Natural killer cell (primary cell): ENCODE measurements at regions not wholly inside any gene's neighbourhood (a gene's known extent, or its start where the extent isn't known, plus 50 kb on each side); places are given as distances from the start of the nearest gene placed in this dataset.

Experiments used
- ATAC-seq, 3 donors: fragments of 150-1000 bp in 2 of 3; fragments of 200-7000 bp in 1 of 3; cut with Tn5 transposase; 1 replicate in 1 of 3; 2 replicates in 2 of 3; pipeline ENCODE4 v1.10.0; 2021; ENCODE audit warnings: mild to moderate bottlenecking in 2 of 3, moderate library complexity in 2 of 3
- DNase-seq, 2 donors: peaks; one replicate each; pipeline versions ENCODE4 v3.0.0 to v3.0.0-alpha.2; 2013 to 2021; ENCODE audit warnings: mixed read lengths in 1 of 2
- H3K27ac ChIP-seq: one replicate; pipeline ENCODE4 v1.5.1; 2013; ENCODE audit warnings: mild to moderate bottlenecking, low read length
- H3K27me3 ChIP-seq: one replicate; pipeline ENCODE4 v1.6.1; 2013; ENCODE audit warnings: low read length; ENCODE audit not compliant: control insufficient read depth, insufficient read depth
- H3K36me3 ChIP-seq: one replicate; pipeline ENCODE4 v1.6.1; 2013; ENCODE audit warnings: low read length; ENCODE audit not compliant: control insufficient read depth, insufficient read depth
- H3K4me1 ChIP-seq: one replicate; pipeline ENCODE4 v1.6.1; 2013; ENCODE audit warnings: low read length; ENCODE audit not compliant: control insufficient read depth, insufficient read depth
- H3K4me3 ChIP-seq: one replicate; pipeline ENCODE4 v1.5.1; 2013; ENCODE audit warnings: low read length
- H3K9me3 ChIP-seq: one replicate; pipeline ENCODE4 v1.6.1; 2013; ENCODE audit warnings: low read length; ENCODE audit not compliant: control insufficient read depth, insufficient read depth
- H3K27ac Mint-ChIP-seq, 2 donors: one replicate each; pipeline ENCODE4 v1.8.0; 2022; ENCODE audit warnings: mild to moderate bottlenecking in 2 of 2, mixed read lengths in 2 of 2, moderate library complexity in 1 of 2
- H3K27me3 Mint-ChIP-seq, 2 donors: one replicate each; pipeline ENCODE4 v1.8.0; 2022; ENCODE audit warnings: low read depth in 2 of 2, mixed read lengths in 2 of 2
- H3K36me3 Mint-ChIP-seq: one replicate; pipeline ENCODE4 v1.8.0; 2022; ENCODE audit warnings: mixed read lengths
- H3K4me1 Mint-ChIP-seq, 2 donors: one replicate each; pipeline ENCODE4 v1.8.0; 2022; ENCODE audit warnings: mixed read lengths in 2 of 2
- H3K4me3 Mint-ChIP-seq: one replicate; pipeline ENCODE4 v1.8.0; 2022; ENCODE audit warnings: mild to moderate bottlenecking, moderate library complexity, mixed read lengths
- H3K9me3 Mint-ChIP-seq, 2 donors: one replicate each; pipeline ENCODE4 v1.8.0; 2022; ENCODE audit warnings: mixed read lengths in 2 of 2
- WGBS: methylation state at CpG from one replicate; pipeline ENCODE4 v1.1.7; 2013; ENCODE audit warnings: missing lambda C conversion rate; ENCODE audit not compliant: insufficient coverage; 5-methylcytosine and 5-hydroxymethylcytosine counted together
- intact Hi-C: fragments of 100-400 bp; cut with micrococcal nuclease; formaldehyde crosslinking; loops from one replicate; pipeline ENCODE4 v1.14.2; 2022
- TF ChIP-seq, protein P1 (sequence below): fragments of 200-600 bp; IDR thresholded peaks from one replicate; pipeline ENCODE4 v1.8.0; 2022; ENCODE audit warnings: antibody characterized with exemption

GRCh38 chr2:53569957-53570727 lies 197.5 kb upstream of the CHAC2 start:
- intact Hi-C loops, result no loop called here
- 96% methylated on average over 14 of the region's 14 CpGs for WGBS
- TF ChIP-seq, protein P1, sequence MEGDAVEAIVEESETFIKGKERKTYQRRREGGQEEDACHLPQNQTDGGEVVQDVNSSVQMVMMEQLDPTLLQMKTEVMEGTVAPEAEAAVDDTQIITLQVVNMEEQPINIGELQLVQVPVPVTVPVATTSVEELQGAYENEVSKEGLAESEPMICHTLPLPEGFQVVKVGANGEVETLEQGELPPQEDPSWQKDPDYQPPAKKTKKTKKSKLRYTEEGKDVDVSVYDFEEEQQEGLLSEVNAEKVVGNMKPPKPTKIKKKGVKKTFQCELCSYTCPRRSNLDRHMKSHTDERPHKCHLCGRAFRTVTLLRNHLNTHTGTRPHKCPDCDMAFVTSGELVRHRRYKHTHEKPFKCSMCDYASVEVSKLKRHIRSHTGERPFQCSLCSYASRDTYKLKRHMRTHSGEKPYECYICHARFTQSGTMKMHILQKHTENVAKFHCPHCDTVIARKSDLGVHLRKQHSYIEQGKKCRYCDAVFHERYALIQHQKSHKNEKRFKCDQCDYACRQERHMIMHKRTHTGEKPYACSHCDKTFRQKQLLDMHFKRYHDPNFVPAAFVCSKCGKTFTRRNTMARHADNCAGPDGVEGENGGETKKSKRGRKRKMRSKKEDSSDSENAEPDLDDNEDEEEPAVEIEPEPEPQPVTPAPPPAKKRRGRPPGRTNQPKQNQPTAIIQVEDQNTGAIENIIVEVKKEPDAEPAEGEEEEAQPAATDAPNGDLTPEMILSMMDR, result no peak
- DNase-seq (no peak), ATAC-seq (no peak)
- H3K27me3 ChIP-seq, result no peaks in the 10 kb centered on the region
- no peak overlapping the region for H3K27ac ChIP-seq
- H3K9me3 ChIP-seq, result no peaks in the 10 kb centered on the region
- no peaks in the 10 kb centered on the region for H3K36me3 Mint-ChIP-seq
- peaks cover 0 to 5% of the 10 kb centered on the region in 2 donors for H3K4me1 Mint-ChIP-seq
- H3K4me3 Mint-ChIP-seq, result no peak overlapping the region
- H3K27ac Mint-ChIP-seq, result no peak overlapping the region
- peaks cover 0 to 2% of the 10 kb centered on the region in 2 donors for H3K9me3 Mint-ChIP-seq
- H3K36me3 ChIP-seq, result no peaks in the 10 kb centered on the region
- H3K4me1 ChIP-seq, result no peaks in the 10 kb centered on the region
- H3K4me3 ChIP-seq, result no peak overlapping the region
- no peaks in the 10 kb centered on the region for H3K27me3 Mint-ChIP-seq

- peaks cover 0 to 5% of the 10 kb centered on the region in 2 donors for H3K4me1 Mint-ChIP-seq
- no peak overlapping the region for H3K27ac Mint-ChIP-seq
- TF ChIP-seq, protein P1, result no peak
- no peak overlapping the region for H3K27ac ChIP-seq
- H3K27me3 Mint-ChIP-seq, result no peaks in the 10 kb centered on the region
- no peaks in the 10 kb centered on the region for H3K36me3 Mint-ChIP-seq
- H3K9me3 Mint-ChIP-seq, result peaks cover 0 to 2% of the 10 kb centered on the region in 2 donors
- no peaks in the 10 kb centered on the region for H3K27me3 ChIP-seq
- H3K9me3 ChIP-seq, result no peaks in the 10 kb centered on the region
- ATAC-seq, result no peak
- 63% methylated on average over 4 of the region's 4 CpGs for WGBS
- DNase-seq, result no peak
- H3K4me3 ChIP-seq, result no peak overlapping the region
- no peaks in the 10 kb centered on the region for H3K4me1 ChIP-seq
- H3K36me3 ChIP-seq, result no peaks in the 10 kb centered on the region
- no peak overlapping the region for H3K4me3 Mint-ChIP-seq
- intact Hi-C loops, result no loop called here
Measured at GRCh38 chr2:53568469-53568868, 199.1 kb upstream of the CHAC2 start.

DNA sequence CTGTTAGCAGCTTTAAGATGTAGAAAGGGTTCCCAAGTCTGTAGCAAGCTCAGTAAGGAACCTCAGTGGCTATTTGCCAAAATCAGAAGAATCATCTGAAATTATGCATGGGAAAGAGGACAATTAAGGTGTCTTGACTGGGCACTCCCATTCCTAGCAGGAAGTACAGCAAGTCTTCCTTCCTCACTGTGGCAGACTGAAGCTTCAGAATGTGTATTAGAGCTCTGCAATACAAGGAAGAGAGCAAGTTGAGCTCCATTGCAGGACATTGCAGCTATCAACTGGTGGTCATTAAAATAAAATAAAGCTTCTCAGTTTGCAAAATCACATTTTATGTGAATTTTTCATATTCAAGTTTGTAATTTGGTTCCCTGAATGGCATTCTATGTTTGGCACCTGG lies 200.5 kb upstream of the CHAC2 start:
- Histone ChIP-seq H3K36me3 (no peaks in the 10 kb centered on the region), H3K9me3 (no peaks in the 10 kb centered on the region), H3K27me3 (no peaks in the 10 kb centered on the region), H3K27ac (no peak overlapping the region), H3K4me3 (no peak overlapping the region), H3K4me1 (no peaks in the 10 kb centered on the region)
- intact Hi-C loops, result no loop called here
- DNase-seq, result no peak
- H3K27me3 Mint-ChIP-seq, result peaks cover 0 to 3% of the 10 kb centered on the region in 2 donors
- peaks cover 0 to 6% of the 10 kb centered on the region in 2 donors for H3K9me3 Mint-ChIP-seq
- TF ChIP-seq, protein P1, result no peak
- ATAC-seq, result no peak
- H3K4me1 Mint-ChIP-seq, result peaks cover 0 to 5% of the 10 kb centered on the region in 2 donors
- no peaks in the 10 kb centered on the region for H3K36me3 Mint-ChIP-seq
- H3K4me3 Mint-ChIP-seq, result no peak overlapping the region
- no peak overlapping the region for H3K27ac Mint-ChIP-seq

GRCh38 chr2:53562407-53562806 lies 205.2 kb upstream of the CHAC2 start:
- H3K4me3 Mint-ChIP-seq, result no peak overlapping the region
- DNase-seq (no peak), ATAC-seq (no peak)
- no peak overlapping the region for H3K27ac Mint-ChIP-seq
- Histone ChIP-seq H3K27me3 (no peaks in the 10 kb centered on the region), H3K36me3 (no peaks in the 10 kb centered on the region), H3K9me3 (no peaks in the 10 kb centered on the region), H3K27ac (no peak overlapping the region), H3K4me1 (no peaks in the 10 kb centered on the region), H3K4me3 (no peak overlapping the region)
- WGBS, result 100% methylated on average over 2 of the region's 4 CpGs
- H3K36me3 Mint-ChIP-seq, result no peaks in the 10 kb centered on the region
- TF ChIP-seq, protein P1, result no peak
- no peaks in the 10 kb centered on the region for H3K4me1 Mint-ChIP-seq
- peaks cover 0 to 3% of the 10 kb centered on the region in 2 donors for H3K27me3 Mint-ChIP-seq
- H3K9me3 Mint-ChIP-seq, result peaks cover under 1 to 4% of the 10 kb centered on the region in 2 donors
- intact Hi-C loops, result no loop called here
